B cell (primary cell): ENCODE measurements at regions not wholly inside any gene's neighbourhood (a gene's known extent, or its start where the extent isn't known, plus 50 kb on each side); places are given as distances from the start of the nearest gene placed in this dataset.

ENCODE experiments used
- ATAC-seq: fragments of 200-7000 bp; cut with Tn5 transposase; one replicate; pipeline ENCODE4 v1.10.0; 2021; ENCODE audit warnings: low read depth, mild to moderate bottlenecking, moderate number of reproducible peaks, moderate library complexity
- CTCF ChIA-PET: fragments of 350-600 bp; sonication (Branson Sonifier 250); formaldehyde crosslinking; loops from one replicate; lab custom pipeline; 2021; ENCODE audit warnings: antibody characterized with exemption, inconsistent platforms; lab: Charles Lee
- POLR2A ChIA-PET: fragments of 350-600 bp; sonication (Branson Sonifier 250); formaldehyde crosslinking; loops from one replicate; lab custom pipeline; 2021; ENCODE audit warnings: antibody characterized with exemption; lab: Charles Lee
- DNase-seq: peaks from one replicate; pipeline ENCODE4 v3.0.0; 2013
- H2AFZ ChIP-seq: 2 replicates; pipeline ENCODE4 v1.6.1; 2012; ENCODE audit warnings: mild to moderate bottlenecking, low read depth, low read length; ENCODE audit not compliant: insufficient read depth, poor library complexity, severe bottlenecking
- H3K27ac ChIP-seq, 2 donors: 1 replicate in 1 of 2; 2 replicates in 1 of 2; pipeline ENCODE4 v1.5.1; 2012 to 2013; ENCODE audit warnings: low read length in 2 of 2, mild to moderate bottlenecking in 2 of 2, moderate library complexity in 1 of 2
- H3K27me3 ChIP-seq, 4 experiments: fragments of 200-600 bp in 1 of 4; sonication (generic) in 1 of 4; replicated peaks in 1 of 4; 1 replicate in 2 of 4; 2 replicates in 2 of 4; pipeline versions ENCODE4 v1.6.1 to v1.7.0; 2013 to 2016; ENCODE audit warnings: low read length in 3 of 4, mild to moderate bottlenecking in 2 of 4, mixed read lengths in 1 of 4, moderate library complexity in 1 of 4; ENCODE audit not compliant: insufficient read depth in 4 of 4, control insufficient read depth in 3 of 4; ENCODE audit errors: control extremely low read depth in 1 of 4
- H3K36me3 ChIP-seq, 2 experiments: replicated peaks in 1 of 2; 1 replicate in 1 of 2; 2 replicates in 1 of 2; pipeline versions ENCODE4 v1.6.1 to v1.7.1; 2013; ENCODE audit warnings: low read length in 1 of 2; ENCODE audit not compliant: insufficient read depth in 2 of 2, control insufficient read depth in 1 of 2; ENCODE audit errors: control extremely low read depth in 1 of 2, extremely low read depth in 1 of 2
- H3K4me1 ChIP-seq, 2 donors: fragments of 200-600 bp in 1 of 2; sonication (generic) in 1 of 2; 1 replicate in 1 of 2; 2 replicates in 1 of 2; pipeline versions ENCODE4 v1.5.1 to v1.6.1; 2013 to 2017; ENCODE audit warnings: low read length in 2 of 2; ENCODE audit not compliant: control insufficient read depth in 2 of 2, insufficient read depth in 2 of 2
- H3K4me2 ChIP-seq: replicated peaks from 2 replicates; pipeline ENCODE3; 2012; ENCODE audit warnings: mild to moderate bottlenecking, low read depth, low read length; ENCODE audit not compliant: poor library complexity, severe bottlenecking
- H3K4me3 ChIP-seq, 5 experiments: fragments of 200-600 bp in 1 of 5; sonication (generic) in 1 of 5; 1 replicate in 3 of 5; 2 replicates in 2 of 5; pipeline versions ENCODE4 v1.5.1 to v1.7.0; 2011 to 2016; ENCODE audit warnings: low read length in 4 of 5, mild to moderate bottlenecking in 4 of 5, low read depth in 2 of 5, control low read depth in 1 of 5, moderate library complexity in 1 of 5; ENCODE audit not compliant: insufficient read depth in 1 of 5; ENCODE audit errors: control extremely low read depth in 1 of 5, extremely low read depth in 1 of 5
- H3K79me2 ChIP-seq: fragments of 200-600 bp; sonication (generic); one replicate; pipeline ENCODE4 v1.6.0; 2016; ENCODE audit warnings: low read length; ENCODE audit not compliant: control insufficient read depth, insufficient read depth
- H3K9ac ChIP-seq: fragments of 200-600 bp; sonication (generic); 2 replicates; pipeline ENCODE4 v1.6.1; 2017; ENCODE audit warnings: mild to moderate bottlenecking, low read length, moderate library complexity
- H3K9me3 ChIP-seq, 3 donors: one replicate each; pipeline versions ENCODE4 v1.6.1 to v1.7.1; 2013; ENCODE audit warnings: low read length in 2 of 3; ENCODE audit not compliant: control insufficient read depth in 2 of 3, insufficient read depth in 1 of 3; ENCODE audit errors: control extremely low read depth in 1 of 3
- H4K20me1 ChIP-seq: 2 replicates; pipeline ENCODE4 v1.6.0; 2012; ENCODE audit warnings: mild to moderate bottlenecking, low read length; ENCODE audit not compliant: insufficient read depth, control insufficient read depth, poor library complexity, severe bottlenecking
- H3K27ac Mint-ChIP-seq: one replicate; pipeline ENCODE4 v1.8.0; 2021; ENCODE audit warnings: mixed read lengths
- H3K27me3 Mint-ChIP-seq: one replicate; pipeline ENCODE4 v1.8.0; 2021; ENCODE audit warnings: mixed read lengths
- H3K4me1 Mint-ChIP-seq: one replicate; pipeline ENCODE4 v1.8.0; 2021; ENCODE audit warnings: mixed read lengths
- H3K4me3 Mint-ChIP-seq: one replicate; pipeline ENCODE4 v1.8.0; 2021; ENCODE audit warnings: mixed read lengths
- H3K9me3 Mint-ChIP-seq: one replicate; pipeline ENCODE4 v1.8.0; 2022; ENCODE audit warnings: mixed read lengths; ENCODE audit not compliant: insufficient read depth
- CTCF ChIP-seq: fragments of 200-600 bp; IDR thresholded peaks from one replicate; pipeline ENCODE4 v1.8.0; 2022; ENCODE audit warnings: antibody characterized with exemption, mild to moderate bottlenecking
- EZH2 ChIP-seq: IDR thresholded peaks from 2 replicates; pipeline ENCODE4 v1.6.1; 2012; ENCODE audit warnings: borderline replicate concordance, low read depth, mild to moderate bottlenecking, moderate library complexity, low read length; ENCODE audit not compliant: insufficient read depth, poor library complexity, severe bottlenecking
- WGBS: methylation state at CpG from one replicate; pipeline ENCODE4 v1.1.5; 2013; ENCODE audit warnings: missing lambda C conversion rate; ENCODE audit not compliant: insufficient coverage; 5-methylcytosine and 5-hydroxymethylcytosine counted together
- intact Hi-C: fragments of 100-400 bp; cut with micrococcal nuclease; formaldehyde crosslinking; loops from one replicate; pipeline ENCODE4 v1.10.0; 2022

GRCh38 chr11:119823077-119823476 is 94.1 kb upstream of the NECTIN1 start:
- Histone ChIP-seq H3K27me3 (no peaks in the 10 kb centered on the region), H3K27ac (no peak overlapping the region), H3K4me1 (no peaks in the 10 kb centered on the region), H3K36me3 (no peaks in the 10 kb centered on the region), H3K4me3 (no peak overlapping the region), H3K9ac (no peak overlapping the region), H2AFZ (no peak overlapping the region), H4K20me1 (no peaks in the 10 kb centered on the region), H3K4me2 (no peak overlapping the region), H3K9me3 (peaks cover 0 to 5% (median 5%) of the 10 kb centered on the region in 3 donors), H3K79me2 (no peaks in the 10 kb centered on the region)
- Mint-ChIP-seq H3K4me1 (no peaks in the 10 kb centered on the region), H3K27ac (no peak overlapping the region), H3K4me3 (no peak overlapping the region), H3K9me3 (peaks cover 5% of the 10 kb centered on the region), H3K27me3 (peaks cover 33% of the 10 kb centered on the region)
- DNase-seq: no peak
- ATAC-seq: no peak
- ChIA-PET POLR2A (no interaction called here), CTCF (no interaction called here)
- WGBS: 69% methylated on average over 15 of the region's 15 CpGs
- no peak for TF ChIP-seq EZH2
- TF ChIP-seq CTCF: no peak
- intact Hi-C loops: no loop called here

- Mint-ChIP-seq H3K9me3 (peaks cover 4% of the 10 kb centered on the region), H3K4me3 (no peak overlapping the region), H3K4me1 (no peaks in the 10 kb centered on the region), H3K27me3 (peaks cover 21% of the 10 kb centered on the region), H3K27ac (no peak overlapping the region)
- Histone ChIP-seq H3K4me1 (no peaks in the 10 kb centered on the region), H3K36me3 (no peaks in the 10 kb centered on the region), H3K4me3 (no peak overlapping the region), H2AFZ (no peak overlapping the region), H3K4me2 (no peak overlapping the region), H3K27ac (no peak overlapping the region), H3K79me2 (no peaks in the 10 kb centered on the region), H3K27me3 (no peaks in the 10 kb centered on the region), H4K20me1 (no peaks in the 10 kb centered on the region), H3K9me3 (no peaks in the 10 kb centered on the region), H3K9ac (no peak overlapping the region)
- ATAC-seq: no peak
- CTCF ChIA-PET: no interaction called here
- POLR2A ChIA-PET: no interaction called here
- DNase-seq: no peak
- 27% methylated on average over 1 of the region's 2 CpGs for WGBS
- intact Hi-C loops: no loop called here
- TF ChIP-seq CTCF (no peak), EZH2 (no peak)
Observed at GRCh38 chr11:119816660-119817059, 87.7 kb upstream of the NECTIN1 start.
